ENCODE measurements at regions not wholly inside any gene's neighbourhood (a gene's known extent, or its start where the extent isn't known, plus 50 kb on each side); places are given as distances from the start of the nearest gene placed in this dataset.

DNA sequence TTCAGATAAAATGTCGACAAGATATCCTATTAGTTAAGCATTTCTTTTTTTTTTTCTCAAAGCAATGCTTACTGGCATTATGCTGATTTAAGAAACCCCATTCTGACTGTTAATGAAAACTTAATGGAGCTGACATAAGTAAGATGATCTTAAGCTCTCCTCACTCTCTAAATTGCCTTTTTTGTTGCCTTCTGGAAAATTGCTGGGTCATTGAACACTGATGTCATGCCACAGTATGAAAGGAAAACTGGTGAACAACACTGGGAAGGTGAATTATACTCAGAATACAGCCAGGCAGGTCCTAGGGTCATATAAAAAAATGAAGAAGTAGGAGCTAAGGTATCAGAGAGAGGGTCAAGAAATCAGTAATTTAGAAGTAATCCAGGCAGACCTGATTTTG is 179.9 kb downstream of the BTG1 start:
- ChIA-PET CTCF (interaction anchor here (1.2 to 1.5 kb wide), 2 partner anchors 14 to 15 kb away, joined by 3 to 4 read pairs; no protein-coding TSS in a partner anchor), POLR2A (interaction anchor here (0.5 to 0.7 kb wide), 4 partner anchors 50 to 276 kb away, joined by 3 to 4 read pairs (median 3); no protein-coding TSS in a partner anchor)
- no peak for DNase-seq (ENCODE audit: unreplicated experiment)
- intact Hi-C loops (cut with micrococcal nuclease), result no loop called here
- H3K4me3 Mint-ChIP-seq (ENCODE audit: unreplicated experiment), result no peak overlapping the region
- H3K36me3 Mint-ChIP-seq (ENCODE audit: insufficient read depth, unreplicated experiment), result no peaks in the 10 kb centered on the region
- no TSS peak for BruUV-seq (replicated peaks)
- H3K27ac Mint-ChIP-seq (ENCODE audit: low read depth, unreplicated experiment), result no peak overlapping the region
- H3K4me1 Mint-ChIP-seq (ENCODE audit: insufficient read depth, unreplicated experiment), result no peaks in the 10 kb centered on the region
- TF ChIP-seq, protein P1, sequence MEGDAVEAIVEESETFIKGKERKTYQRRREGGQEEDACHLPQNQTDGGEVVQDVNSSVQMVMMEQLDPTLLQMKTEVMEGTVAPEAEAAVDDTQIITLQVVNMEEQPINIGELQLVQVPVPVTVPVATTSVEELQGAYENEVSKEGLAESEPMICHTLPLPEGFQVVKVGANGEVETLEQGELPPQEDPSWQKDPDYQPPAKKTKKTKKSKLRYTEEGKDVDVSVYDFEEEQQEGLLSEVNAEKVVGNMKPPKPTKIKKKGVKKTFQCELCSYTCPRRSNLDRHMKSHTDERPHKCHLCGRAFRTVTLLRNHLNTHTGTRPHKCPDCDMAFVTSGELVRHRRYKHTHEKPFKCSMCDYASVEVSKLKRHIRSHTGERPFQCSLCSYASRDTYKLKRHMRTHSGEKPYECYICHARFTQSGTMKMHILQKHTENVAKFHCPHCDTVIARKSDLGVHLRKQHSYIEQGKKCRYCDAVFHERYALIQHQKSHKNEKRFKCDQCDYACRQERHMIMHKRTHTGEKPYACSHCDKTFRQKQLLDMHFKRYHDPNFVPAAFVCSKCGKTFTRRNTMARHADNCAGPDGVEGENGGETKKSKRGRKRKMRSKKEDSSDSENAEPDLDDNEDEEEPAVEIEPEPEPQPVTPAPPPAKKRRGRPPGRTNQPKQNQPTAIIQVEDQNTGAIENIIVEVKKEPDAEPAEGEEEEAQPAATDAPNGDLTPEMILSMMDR (IDR thresholded peaks at IDR 0.05; ENCODE audit: unreplicated experiment), result no peak
- peaks cover 3% of the 10 kb centered on the region for H3K9me3 Mint-ChIP-seq (ENCODE audit: unreplicated experiment)
- no peaks in the 10 kb centered on the region for H3K27me3 Mint-ChIP-seq (ENCODE audit: insufficient read depth, unreplicated experiment)

DNA sequence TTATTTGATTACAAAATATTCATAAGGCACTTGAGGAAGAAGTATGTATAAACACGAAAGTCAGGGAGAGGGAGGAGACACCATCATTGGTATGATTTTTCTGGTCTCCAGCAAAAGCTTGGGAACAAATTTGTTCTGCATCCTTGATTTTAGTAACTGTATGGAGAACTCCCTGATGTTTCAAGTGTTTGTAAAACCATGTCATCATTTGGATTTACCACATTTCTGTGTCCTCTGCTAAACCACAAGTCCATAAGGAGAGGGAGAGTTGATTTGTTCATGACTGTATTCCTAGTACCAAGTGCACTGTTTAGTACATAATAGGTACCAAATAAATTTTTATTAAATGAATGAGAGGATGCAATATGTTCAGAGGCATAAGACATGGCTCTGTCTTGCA is 181.1 kb downstream of the BTG1 start:
- Mint-ChIP-seq H3K4me3 (ENCODE audit: unreplicated experiment) (no peak overlapping the region), H3K27ac (ENCODE audit: low read depth, unreplicated experiment) (no peak overlapping the region), H3K27me3 (ENCODE audit: insufficient read depth, unreplicated experiment) (no peaks in the 10 kb centered on the region), H3K9me3 (ENCODE audit: unreplicated experiment) (no peaks in the 10 kb centered on the region), H3K4me1 (ENCODE audit: insufficient read depth, unreplicated experiment) (no peaks in the 10 kb centered on the region), H3K36me3 (ENCODE audit: insufficient read depth, unreplicated experiment) (no peaks in the 10 kb centered on the region)
- ChIA-PET POLR2A (interaction anchor here (0.6 kb wide), 1 partner anchor 64 kb away, joined by 3 read pairs; no protein-coding TSS in a partner anchor), CTCF (no interaction called here)
- intact Hi-C loops (cut with micrococcal nuclease), result no loop called here
- TF ChIP-seq, protein P1 (IDR thresholded peaks at IDR 0.05; ENCODE audit: unreplicated experiment), result no peak
- no TSS peak for BruUV-seq (replicated peaks)
- DNase-seq (ENCODE audit: unreplicated experiment), result no peak

DNA sequence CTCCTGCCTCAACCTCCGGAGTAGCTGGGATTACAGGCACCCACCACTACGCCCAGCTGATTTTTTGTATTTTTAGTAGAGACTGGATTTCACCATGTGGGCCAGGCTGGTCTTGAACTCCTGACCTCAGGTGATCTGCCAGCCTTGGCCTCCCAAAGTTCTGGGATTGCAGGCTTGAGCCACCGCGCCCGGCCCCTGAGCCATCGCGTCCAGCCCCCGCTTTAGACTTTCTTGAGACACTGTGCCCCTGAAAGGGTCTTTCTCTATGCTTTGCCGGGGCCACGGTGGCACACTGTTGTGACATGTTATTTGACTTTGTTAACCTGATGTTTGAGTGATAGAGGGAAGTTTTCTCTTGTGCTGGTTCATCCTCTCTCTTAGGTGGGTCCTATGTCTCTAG is 186.4 kb downstream of the BTG1 start:
- H3K9me3 Mint-ChIP-seq (ENCODE audit: unreplicated experiment), result no peaks in the 10 kb centered on the region
- ChIA-PET POLR2A (interaction anchor here (0.6 to 1.2 kb wide), 3 partner anchors 8 to 69 kb away, joined by 3 read pairs; no protein-coding TSS in a partner anchor), CTCF (no interaction called here)

DNA sequence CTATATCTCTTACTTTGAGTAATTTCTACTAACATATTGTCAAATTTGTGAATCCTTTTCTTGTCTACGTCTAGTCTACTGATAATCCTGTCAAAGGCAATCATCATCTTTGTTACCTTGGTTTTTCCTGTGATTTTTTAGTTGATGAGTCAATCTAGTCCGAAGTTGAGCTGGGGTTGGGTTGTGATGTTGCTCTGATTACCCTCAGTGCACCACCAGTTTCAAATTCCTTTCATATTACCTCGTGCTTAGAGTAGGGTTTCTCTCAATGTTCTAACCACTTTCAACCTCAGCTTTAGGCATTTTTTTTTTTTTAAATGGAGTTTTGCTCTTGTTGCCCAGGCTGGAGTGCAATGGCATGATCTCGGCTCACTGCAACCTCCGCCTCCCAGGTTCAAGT is 186.8 kb downstream of the BTG1 start:
- TF ChIP-seq, protein P1 (IDR thresholded peaks at IDR 0.05; ENCODE audit: unreplicated experiment), result no peak
- BruUV-seq (replicated peaks), result no TSS peak
- H3K27me3 Mint-ChIP-seq (ENCODE audit: insufficient read depth, unreplicated experiment), result no peaks in the 10 kb centered on the region
- ChIA-PET POLR2A (interaction anchor here (0.6 to 1.2 kb wide), 4 partner anchors 9 to 70 kb away, joined by 3 read pairs; no protein-coding TSS in a partner anchor), CTCF (no interaction called here)
- intact Hi-C loops (cut with micrococcal nuclease), result no loop called here
- DNase-seq (ENCODE audit: unreplicated experiment), result no peak
- no peak overlapping the region for H3K27ac Mint-ChIP-seq (ENCODE audit: low read depth, unreplicated experiment)
- H3K4me3 Mint-ChIP-seq (ENCODE audit: unreplicated experiment), result no peak overlapping the region
- H3K36me3 Mint-ChIP-seq (ENCODE audit: insufficient read depth, unreplicated experiment), result no peaks in the 10 kb centered on the region
- H3K4me1 Mint-ChIP-seq (ENCODE audit: insufficient read depth, unreplicated experiment), result no peaks in the 10 kb centered on the region
- H3K9me3 Mint-ChIP-seq (ENCODE audit: unreplicated experiment), result no peaks in the 10 kb centered on the region

More for the DNA sequence above, 186.4 kb downstream of the BTG1 start:
- DNase-seq (ENCODE audit: unreplicated experiment), result no peak
- intact Hi-C loops (cut with micrococcal nuclease), result no loop called here
- H3K4me3 Mint-ChIP-seq (ENCODE audit: unreplicated experiment), result no peak overlapping the region
- TF ChIP-seq, protein P1 (IDR thresholded peaks at IDR 0.05; ENCODE audit: unreplicated experiment), result no peak
- no peaks in the 10 kb centered on the region for H3K36me3 Mint-ChIP-seq (ENCODE audit: insufficient read depth, unreplicated experiment)
- H3K27ac Mint-ChIP-seq (ENCODE audit: low read depth, unreplicated experiment), result no peak overlapping the region
- no TSS peak for BruUV-seq (replicated peaks)
- H3K27me3 Mint-ChIP-seq (ENCODE audit: insufficient read depth, unreplicated experiment), result no peaks in the 10 kb centered on the region
- no peaks in the 10 kb centered on the region for H3K4me1 Mint-ChIP-seq (ENCODE audit: insufficient read depth, unreplicated experiment)

All from MCF 10A (cell line).